Smooth muscle cell (in vitro differentiated cells): ENCODE measurements at regions not wholly inside any gene's neighbourhood (a gene's known extent, or its start where the extent isn't known, plus 50 kb on each side); places are given as distances from the start of the nearest gene placed in this dataset.

ENCODE experiments used
- DNase-seq: peaks from one replicate; lab custom pipeline; 2025; ENCODE audit not compliant: unreplicated experiment; lab: John Stamatoyannopoulos, UW
- H2AFZ ChIP-seq: fragments of 200-600 bp; sonication (generic); 2 replicates; pipeline ENCODE4 v1.6.0; 2016; ENCODE audit warnings: antibody characterized with exemption, low read depth, mild to moderate bottlenecking
- H3F3A ChIP-seq: fragments of 200-600 bp; sonication (generic); 2 replicates; pipeline ENCODE4 v1.6.0; 2017; ENCODE audit warnings: antibody characterized with exemption, low read depth
- H3K27ac ChIP-seq: fragments of 200-600 bp; sonication (generic); 2 replicates; pipeline ENCODE4 v1.5.1; 2016; ENCODE audit warnings: low read depth, mild to moderate bottlenecking
- H3K27me3 ChIP-seq: fragments of 200-600 bp; sonication (generic); 2 replicates; pipeline ENCODE4 v1.6.1; 2016; ENCODE audit warnings: low read depth, mild to moderate bottlenecking
- H3K36me3 ChIP-seq: fragments of 200-600 bp; sonication (generic); 2 replicates; pipeline ENCODE4 v1.5.1; 2016; ENCODE audit warnings: low read depth
- H3K4me1 ChIP-seq: fragments of 200-600 bp; sonication (generic); 2 replicates; pipeline ENCODE4 v1.5.1; 2016; ENCODE audit warnings: low read depth
- H3K4me2 ChIP-seq: fragments of 200-600 bp; sonication (generic); 2 replicates; pipeline ENCODE4 v1.6.0; 2016; ENCODE audit warnings: mild to moderate bottlenecking
- H3K4me3 ChIP-seq: fragments of 200-600 bp; sonication (generic); 2 replicates; pipeline ENCODE4 v1.5.1; 2016; ENCODE audit warnings: mild to moderate bottlenecking
- H3K79me2 ChIP-seq: fragments of 200-600 bp; sonication (generic); 2 replicates; pipeline ENCODE4 v1.6.0; 2016; ENCODE audit warnings: low read depth, mild to moderate bottlenecking
- H3K9ac ChIP-seq: fragments of 200-600 bp; sonication (generic); 2 replicates; pipeline ENCODE4 v1.6.0; 2016; ENCODE audit warnings: low read depth
- H3K9me3 ChIP-seq: fragments of 200-600 bp; sonication (generic); replicated peaks from 2 replicates; pipeline ENCODE4 v1.5.1; 2016; ENCODE audit warnings: low read depth
- H4K20me1 ChIP-seq: fragments of 200-600 bp; sonication (generic); 2 replicates; pipeline ENCODE4 v1.6.0; 2016; ENCODE audit warnings: low read depth
- WGBS: methylation state at CpG from one replicate; pipeline ENCODE4 v1.1.7; 2016; ENCODE audit warnings: low lambda C conversion rate; 5-methylcytosine and 5-hydroxymethylcytosine counted together
- TF ChIP-seq, protein P1 (sequence below): fragments of 200-600 bp; sonication (generic); IDR thresholded peaks from 2 replicates; pipeline ENCODE4 v1.5.1; 2017; ENCODE audit warnings: borderline replicate concordance, mild to moderate bottlenecking, antibody characterized with exemption; ENCODE audit not compliant: insufficient read depth, poor library complexity, severe bottlenecking

DNA sequence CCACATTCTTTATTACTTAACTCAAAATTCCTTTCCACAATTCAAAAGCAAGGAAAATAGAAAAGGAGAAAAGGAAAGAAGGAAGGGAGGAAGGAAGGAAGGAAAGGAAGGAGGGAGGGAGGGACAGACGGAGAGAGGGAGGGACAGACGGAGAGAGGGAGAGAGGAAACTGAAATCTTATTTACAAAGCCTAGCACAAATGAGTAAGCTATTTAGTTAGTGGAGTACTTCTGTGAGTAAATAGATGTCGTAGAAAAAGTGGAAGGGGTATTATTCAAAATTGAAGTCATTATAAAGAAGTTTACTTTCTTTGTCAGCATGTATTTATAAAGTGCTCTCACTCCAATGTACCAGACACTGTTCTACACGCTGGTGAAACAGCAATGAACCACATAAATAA, 177.9 kb downstream of the CETN3 start:
- Histone ChIP-seq H3K4me1 (no peaks in the 10 kb centered on the region), H3K36me3 (no peaks in the 10 kb centered on the region), H3F3A (no peaks in the 10 kb centered on the region), H3K9me3 (no peaks in the 10 kb centered on the region), H3K4me2 (no peak overlapping the region), H3K27ac (no peak overlapping the region), H3K79me2 (no peaks in the 10 kb centered on the region), H3K27me3 (no peaks in the 10 kb centered on the region), H3K4me3 (no peak overlapping the region), H3K9ac (no peak overlapping the region), H4K20me1 (no peaks in the 10 kb centered on the region), H2AFZ (peak overlapping the region; percentile 36)
- TF ChIP-seq, protein P1, sequence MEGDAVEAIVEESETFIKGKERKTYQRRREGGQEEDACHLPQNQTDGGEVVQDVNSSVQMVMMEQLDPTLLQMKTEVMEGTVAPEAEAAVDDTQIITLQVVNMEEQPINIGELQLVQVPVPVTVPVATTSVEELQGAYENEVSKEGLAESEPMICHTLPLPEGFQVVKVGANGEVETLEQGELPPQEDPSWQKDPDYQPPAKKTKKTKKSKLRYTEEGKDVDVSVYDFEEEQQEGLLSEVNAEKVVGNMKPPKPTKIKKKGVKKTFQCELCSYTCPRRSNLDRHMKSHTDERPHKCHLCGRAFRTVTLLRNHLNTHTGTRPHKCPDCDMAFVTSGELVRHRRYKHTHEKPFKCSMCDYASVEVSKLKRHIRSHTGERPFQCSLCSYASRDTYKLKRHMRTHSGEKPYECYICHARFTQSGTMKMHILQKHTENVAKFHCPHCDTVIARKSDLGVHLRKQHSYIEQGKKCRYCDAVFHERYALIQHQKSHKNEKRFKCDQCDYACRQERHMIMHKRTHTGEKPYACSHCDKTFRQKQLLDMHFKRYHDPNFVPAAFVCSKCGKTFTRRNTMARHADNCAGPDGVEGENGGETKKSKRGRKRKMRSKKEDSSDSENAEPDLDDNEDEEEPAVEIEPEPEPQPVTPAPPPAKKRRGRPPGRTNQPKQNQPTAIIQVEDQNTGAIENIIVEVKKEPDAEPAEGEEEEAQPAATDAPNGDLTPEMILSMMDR, result no peak
- no peak for DNase-seq
- WGBS, result 73% methylated on average over 4 of the region's 4 CpGs

DNA sequence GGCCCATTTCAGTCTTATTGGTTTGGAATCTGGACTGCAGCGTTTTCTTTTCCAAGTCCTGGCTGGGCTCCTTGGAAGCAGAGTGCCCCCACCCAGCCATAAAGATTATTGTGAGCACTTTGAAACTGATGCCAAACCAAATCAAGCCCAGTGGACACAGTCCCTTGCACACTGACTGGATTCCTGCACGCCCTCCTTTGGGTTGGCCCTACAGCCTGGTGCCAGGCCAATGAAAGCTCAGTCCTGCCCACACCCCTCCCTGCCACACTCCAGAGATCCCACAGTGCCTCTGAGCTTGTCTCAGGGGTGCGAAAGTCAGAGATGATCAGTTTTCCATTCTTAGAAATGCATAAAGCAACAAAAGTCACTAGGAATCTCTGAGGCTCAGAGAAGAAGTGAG, 181.9 kb downstream of the CETN3 start:
- H3K36me3 ChIP-seq, result no peaks in the 10 kb centered on the region
- TF ChIP-seq, protein P1, result no peak

DNA sequence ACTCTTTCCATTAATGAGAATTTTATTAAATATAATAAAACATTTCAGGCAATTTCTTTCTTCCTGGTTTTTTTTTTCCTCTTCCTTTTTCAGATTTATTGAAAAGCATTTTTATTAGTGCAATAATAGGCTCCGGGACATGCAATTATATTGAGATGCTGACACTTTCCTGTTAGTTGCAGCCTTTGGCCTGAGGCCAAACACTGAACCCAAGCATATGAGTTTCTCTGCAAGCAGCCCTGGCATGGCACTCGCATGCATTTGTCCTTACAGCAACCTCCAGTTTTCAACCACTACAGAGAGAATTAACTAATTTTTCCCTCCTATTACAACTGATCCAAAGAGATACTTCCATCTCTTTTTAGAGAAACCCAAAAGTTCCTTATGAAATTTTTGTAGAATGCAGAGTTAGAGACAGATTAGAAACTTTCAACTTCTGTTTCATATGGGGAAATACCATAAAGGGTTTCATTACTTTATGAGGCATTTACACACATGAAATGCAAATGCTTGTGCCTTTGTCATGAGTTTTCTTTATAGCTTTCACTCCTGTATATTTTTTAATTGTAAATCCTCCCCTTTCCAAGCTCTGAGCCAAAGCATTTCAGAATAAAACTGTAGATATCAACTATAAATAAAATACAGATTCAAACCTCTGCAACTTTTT, 183.0 kb downstream of the CETN3 start:
- Histone ChIP-seq H3K27ac (no peak overlapping the region), H3K36me3 (no peaks in the 10 kb centered on the region), H3K4me2 (no peak overlapping the region), H3K4me3 (no peak overlapping the region), H3K27me3 (no peaks in the 10 kb centered on the region), H3K9me3 (no peaks in the 10 kb centered on the region), H3K4me1 (no peaks in the 10 kb centered on the region), H2AFZ (no peak overlapping the region), H3K9ac (no peak overlapping the region), H3F3A (no peaks in the 10 kb centered on the region), H3K79me2 (no peaks in the 10 kb centered on the region), H4K20me1 (no peaks in the 10 kb centered on the region)
- TF ChIP-seq, protein P1, result no peak
- 74% methylated on average over 2 of the region's 2 CpGs for WGBS
- DNase-seq, result no peak

More for the DNA sequence above, 181.9 kb downstream of the CETN3 start:
- Histone ChIP-seq H3K9ac (no peak overlapping the region), H3K4me3 (no peak overlapping the region), H3K9me3 (no peaks in the 10 kb centered on the region), H4K20me1 (no peaks in the 10 kb centered on the region), H3K79me2 (no peaks in the 10 kb centered on the region), H3F3A (no peaks in the 10 kb centered on the region), H3K27me3 (no peaks in the 10 kb centered on the region), H2AFZ (no peak overlapping the region), H3K27ac (no peak overlapping the region), H3K4me1 (no peaks in the 10 kb centered on the region), H3K4me2 (no peak overlapping the region)
- WGBS, result 77% methylated on average over 3 of the region's 3 CpGs
- DNase-seq, result no peak

DNA sequence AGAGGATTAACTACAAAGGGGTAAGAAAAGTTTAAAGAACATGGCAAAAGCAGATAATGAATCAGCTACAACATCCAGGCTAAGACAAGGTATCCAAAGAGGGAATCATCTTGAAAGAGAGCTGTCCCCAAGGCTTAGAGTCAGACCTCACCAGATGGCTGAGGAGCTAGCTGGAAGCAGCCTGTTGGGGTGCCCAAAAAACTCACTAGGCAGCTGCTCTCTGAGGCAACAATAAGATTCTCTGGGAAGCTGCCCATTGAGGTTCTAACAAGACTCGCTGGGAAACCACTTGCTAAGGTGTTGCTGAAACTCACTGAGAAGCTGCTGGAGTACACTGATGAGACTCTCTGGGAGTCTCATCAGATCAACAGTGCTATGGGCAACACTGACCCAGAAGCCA, 185.2 kb downstream of the CETN3 start:
- Histone ChIP-seq H3K27ac (no peak overlapping the region), H4K20me1 (no peaks in the 10 kb centered on the region), H2AFZ (no peak overlapping the region), H3K4me3 (no peak overlapping the region), H3K9me3 (no peaks in the 10 kb centered on the region), H3K4me2 (no peak overlapping the region), H3K27me3 (no peaks in the 10 kb centered on the region), H3K4me1 (no peaks in the 10 kb centered on the region), H3K36me3 (no peaks in the 10 kb centered on the region), H3K79me2 (no peaks in the 10 kb centered on the region), H3F3A (no peaks in the 10 kb centered on the region), H3K9ac (no peak overlapping the region)
- TF ChIP-seq, protein P1, result no peak
- 91% methylated on average over 1 of the region's 1 CpG for WGBS
- no peak for DNase-seq
